ENCODE measurements at regions not wholly inside any gene's neighbourhood (a gene's known extent, or its start where the extent isn't known, plus 50 kb on each side); places are given as distances from the start of the nearest gene placed in this dataset.

GRCh38 chr20:8946036-8946940 lies 122.6 kb upstream of the PLCB4 start:
- 32 to 43% methylated on average over 4 to 6 of the region's 6 CpGs for WGBS, 2 donors
- H3K4me1 ChIP-seq, result peaks cover 0 to 23% (median 11%) of the 10 kb centered on the region in 3 donors
- peak overlapping the region in 3 of 4 donors; percentile 53 to 64 (median 61) for H3K27ac ChIP-seq
- no peaks in the 10 kb centered on the region for H3K36me3 ChIP-seq
- H3K9me3 ChIP-seq, result no peaks in the 10 kb centered on the region
- no peak for TF ChIP-seq POLR2A (IDR thresholded peaks at IDR 0.05)
- TF ChIP-seq, protein P1, sequence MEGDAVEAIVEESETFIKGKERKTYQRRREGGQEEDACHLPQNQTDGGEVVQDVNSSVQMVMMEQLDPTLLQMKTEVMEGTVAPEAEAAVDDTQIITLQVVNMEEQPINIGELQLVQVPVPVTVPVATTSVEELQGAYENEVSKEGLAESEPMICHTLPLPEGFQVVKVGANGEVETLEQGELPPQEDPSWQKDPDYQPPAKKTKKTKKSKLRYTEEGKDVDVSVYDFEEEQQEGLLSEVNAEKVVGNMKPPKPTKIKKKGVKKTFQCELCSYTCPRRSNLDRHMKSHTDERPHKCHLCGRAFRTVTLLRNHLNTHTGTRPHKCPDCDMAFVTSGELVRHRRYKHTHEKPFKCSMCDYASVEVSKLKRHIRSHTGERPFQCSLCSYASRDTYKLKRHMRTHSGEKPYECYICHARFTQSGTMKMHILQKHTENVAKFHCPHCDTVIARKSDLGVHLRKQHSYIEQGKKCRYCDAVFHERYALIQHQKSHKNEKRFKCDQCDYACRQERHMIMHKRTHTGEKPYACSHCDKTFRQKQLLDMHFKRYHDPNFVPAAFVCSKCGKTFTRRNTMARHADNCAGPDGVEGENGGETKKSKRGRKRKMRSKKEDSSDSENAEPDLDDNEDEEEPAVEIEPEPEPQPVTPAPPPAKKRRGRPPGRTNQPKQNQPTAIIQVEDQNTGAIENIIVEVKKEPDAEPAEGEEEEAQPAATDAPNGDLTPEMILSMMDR (IDR thresholded peaks at IDR 0.05), result no peak
- DNase-seq, result no peak
- H3K4me3 ChIP-seq, result no peak overlapping the region
- intact Hi-C loops (cut with DNase I), result no loop called here
- H3K27me3 ChIP-seq, result no peaks in the 10 kb centered on the region

DNA sequence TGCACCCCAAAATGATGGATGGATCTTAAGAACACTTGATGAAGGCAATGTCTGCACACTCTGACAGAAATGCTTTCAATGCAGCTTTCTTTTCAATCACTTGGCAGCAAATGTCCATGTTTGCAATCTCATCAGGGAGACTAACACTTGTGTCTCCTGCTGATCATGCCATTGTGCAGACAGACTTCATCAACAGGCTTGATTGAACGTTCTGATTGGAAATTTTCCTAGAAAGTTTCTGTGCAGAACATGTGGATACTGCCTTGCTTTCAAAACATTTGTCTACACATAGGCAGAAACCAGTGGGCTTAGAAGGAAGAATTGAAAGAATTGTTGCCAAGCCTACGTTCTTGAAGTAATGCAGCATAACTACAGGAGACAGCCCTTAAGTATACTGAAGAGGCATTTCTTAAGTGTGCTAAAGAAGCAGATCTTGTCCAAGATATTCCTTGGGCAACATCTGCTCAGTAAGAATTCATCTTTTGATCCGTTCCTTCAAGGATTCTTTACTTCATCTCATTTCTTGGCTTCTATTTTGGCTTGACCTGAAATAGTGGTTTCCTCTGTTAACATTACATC lies 120.4 kb upstream of the PLCB4 start:
- Histone ChIP-seq H3K4me1 (peaks cover 0 to 23% (median 11%) of the 10 kb centered on the region in 3 donors), H3K4me3 (no peak overlapping the region), H3K36me3 (no peaks in the 10 kb centered on the region), H3K9me3 (no peaks in the 10 kb centered on the region), H3K27me3 (no peaks in the 10 kb centered on the region), H3K27ac (no peak overlapping the region)
- intact Hi-C loops (cut with DNase I), result no loop called here
- TF ChIP-seq, protein P1 (IDR thresholded peaks at IDR 0.05), result no peak
- TF ChIP-seq POLR2A (IDR thresholded peaks at IDR 0.05), result no peak
- 46 to 55% methylated on average over 3 of the region's 3 CpGs for WGBS, 2 donors
- no peak for DNase-seq

DNA sequence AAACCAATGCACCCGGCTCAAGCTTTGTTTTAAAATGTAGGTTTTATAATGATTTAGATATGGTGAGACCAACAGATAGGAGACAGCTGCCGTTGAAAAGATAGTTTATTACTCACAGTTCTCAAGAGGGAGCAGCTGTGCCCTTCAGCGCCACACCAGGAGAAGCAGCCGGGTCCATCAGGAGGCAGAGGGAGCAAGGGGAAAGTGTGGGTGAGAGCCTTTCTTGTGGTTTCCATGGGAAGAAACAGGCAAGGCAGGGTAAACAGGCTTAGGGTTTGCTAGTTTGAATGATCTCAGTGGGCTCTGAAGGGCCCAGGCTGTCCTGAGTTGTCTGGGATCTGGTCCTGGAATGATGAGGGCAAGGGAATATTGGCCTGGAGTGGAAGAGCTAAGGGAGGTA lies 117.7 kb upstream of the PLCB4 start:
- no peak overlapping the region for H3K4me3 ChIP-seq
- intact Hi-C loops (cut with DNase I), result no loop called here
- TF ChIP-seq, protein P1 (IDR thresholded peaks at IDR 0.05), result no peak
- TF ChIP-seq POLR2A (IDR thresholded peaks at IDR 0.05), result no peak
- 79 to 83% methylated on average over 4 of the region's 4 CpGs for WGBS, 2 donors
- no peak for DNase-seq
- H3K9me3 ChIP-seq, result no peaks in the 10 kb centered on the region
- H3K36me3 ChIP-seq, result no peaks in the 10 kb centered on the region
- peaks cover 0 to 15% (median 7%) of the 10 kb centered on the region in 3 donors for H3K4me1 ChIP-seq
- H3K27me3 ChIP-seq, result no peaks in the 10 kb centered on the region
- H3K27ac ChIP-seq, result no peak overlapping the region

GRCh38 chr20:8952721-8953120 lies 116.2 kb upstream of the PLCB4 start:
- H3K4me3 ChIP-seq, result no peak overlapping the region
- H3K36me3 ChIP-seq, result no peaks in the 10 kb centered on the region
- no peak for TF ChIP-seq POLR2A (IDR thresholded peaks at IDR 0.05)
- TF ChIP-seq, protein P1 (IDR thresholded peaks at IDR 0.05), result no peak
- 57 to 81% methylated on average over 2 of the region's 2 CpGs for WGBS, 2 donors
- no peak overlapping the region for H3K27ac ChIP-seq
- H3K4me1 ChIP-seq, result peaks cover 0 to 4% (median 0%) of the 10 kb centered on the region in 3 donors
- intact Hi-C loops (cut with DNase I), result no loop called here
- DNase-seq, result no peak
- H3K9me3 ChIP-seq, result no peaks in the 10 kb centered on the region
- H3K27me3 ChIP-seq, result no peaks in the 10 kb centered on the region

GRCh38 chr20:8953300-8953699 lies 115.6 kb upstream of the PLCB4 start:
- no peak overlapping the region for H3K27ac ChIP-seq
- WGBS, 2 donors, result 73 to 86% methylated on average over 1 of the region's 1 CpG
- H3K9me3 ChIP-seq, result no peaks in the 10 kb centered on the region
- H3K4me1 ChIP-seq, result peaks cover 0 to 3% (median 0%) of the 10 kb centered on the region in 3 donors
- no peaks in the 10 kb centered on the region for H3K36me3 ChIP-seq
- H3K27me3 ChIP-seq, result no peaks in the 10 kb centered on the region
- intact Hi-C loops (cut with DNase I), result no loop called here
- no peak for DNase-seq
- H3K4me3 ChIP-seq, result no peak overlapping the region
- TF ChIP-seq, protein P1 (IDR thresholded peaks at IDR 0.05), result no peak
- TF ChIP-seq POLR2A (IDR thresholded peaks at IDR 0.05), result no peak

All from esophagus squamous epithelium (tissue), 5 donors.